ENCODE measurements at regions not wholly inside any gene's neighbourhood (a gene's known extent, or its start where the extent isn't known, plus 50 kb on each side); places are given as distances from the start of the nearest gene placed in this dataset.

GRCh38 chrX:69068301-69069085 is 96.8 kb downstream of the PJA1 start:
- no peaks in the 10 kb centered on the region for H3K27me3 ChIP-seq (ENCODE audit: insufficient read depth, low read length)
- H3K4me3 ChIP-seq (ENCODE audit: low read length in 2 of 2) = no peak overlapping the region
- Mint-ChIP-seq H3K27me3 (no peaks in the 10 kb centered on the region), H3K36me3 (no peaks in the 10 kb centered on the region), H3K27ac (no peak overlapping the region), H3K4me1 (no peaks in the 10 kb centered on the region), H3K4me3 (no peak overlapping the region), H3K9me3 (peaks cover 0 to 7% (median 0%) of the 10 kb centered on the region in 8 donors)
- DNase-seq = no peak
- intact Hi-C loops (cut with micrococcal nuclease) = no loop called here
- no peaks in the 10 kb centered on the region for H3K9me3 ChIP-seq (ENCODE audit: control insufficient read depth in 1 of 2, low read length in 2 of 2)
- POLR2A ChIA-PET (ENCODE audit: partially characterized antibody) = no interaction called here
- no peaks in the 10 kb centered on the region for H3K4me1 ChIP-seq (ENCODE audit: insufficient read depth, low read length)
- CTCF ChIA-PET (ENCODE audit: partially characterized antibody) = no interaction called here
- no peaks in the 10 kb centered on the region for H3K36me3 ChIP-seq (ENCODE audit: insufficient read depth, low read length)
- no peak overlapping the region for H3K27ac ChIP-seq (ENCODE audit: low read depth, low read length)

- no peak overlapping the region for H3K27ac Mint-ChIP-seq
- H3K36me3 Mint-ChIP-seq = no peaks in the 10 kb centered on the region
- no peaks in the 10 kb centered on the region for H3K27me3 Mint-ChIP-seq
- ChIA-PET POLR2A (ENCODE audit: partially characterized antibody) (no interaction called here), CTCF (ENCODE audit: partially characterized antibody) (no interaction called here)
- intact Hi-C loops (cut with micrococcal nuclease) = no loop called here
- peaks cover 0 to 7% (median 0%) of the 10 kb centered on the region in 8 donors for H3K9me3 Mint-ChIP-seq
- Histone ChIP-seq H3K36me3 (ENCODE audit: insufficient read depth, low read length) (no peaks in the 10 kb centered on the region), H3K27ac (ENCODE audit: low read depth, low read length) (no peak overlapping the region), H3K4me3 (ENCODE audit: low read length in 2 of 2) (no peak overlapping the region), H3K9me3 (ENCODE audit: control insufficient read depth in 1 of 2, low read length in 2 of 2) (no peaks in the 10 kb centered on the region), H3K4me1 (ENCODE audit: insufficient read depth, low read length) (no peaks in the 10 kb centered on the region), H3K27me3 (ENCODE audit: insufficient read depth, low read length) (no peaks in the 10 kb centered on the region)
- no peak for DNase-seq
- no peaks in the 10 kb centered on the region for H3K4me1 Mint-ChIP-seq
- H3K4me3 Mint-ChIP-seq = no peak overlapping the region
These were observed 97.4 kb downstream of the PJA1 start for GRCh38 chrX:69067841-69068240.

- Histone ChIP-seq H3K4me1 (ENCODE audit: insufficient read depth, low read length) (no peaks in the 10 kb centered on the region), H3K9me3 (ENCODE audit: control insufficient read depth in 1 of 2, low read length in 2 of 2) (no peaks in the 10 kb centered on the region), H3K36me3 (ENCODE audit: insufficient read depth, low read length) (no peaks in the 10 kb centered on the region), H3K27ac (ENCODE audit: low read depth, low read length) (no peak overlapping the region), H3K4me3 (ENCODE audit: low read length in 2 of 2) (no peak overlapping the region), H3K27me3 (ENCODE audit: insufficient read depth, low read length) (no peaks in the 10 kb centered on the region)
- Mint-ChIP-seq H3K4me1 (no peaks in the 10 kb centered on the region), H3K4me3 (no peak overlapping the region), H3K27ac (no peak overlapping the region), H3K27me3 (no peaks in the 10 kb centered on the region), H3K9me3 (peaks cover 0 to 7% (median 0%) of the 10 kb centered on the region in 8 donors), H3K36me3 (no peaks in the 10 kb centered on the region)
- intact Hi-C loops (cut with micrococcal nuclease) = no loop called here
- ChIA-PET CTCF (ENCODE audit: partially characterized antibody) (no interaction called here), POLR2A (ENCODE audit: partially characterized antibody) (no interaction called here)
- no peak for DNase-seq
These were observed 98.2 kb downstream of the PJA1 start for GRCh38 chrX:69066966-69067525.

- Mint-ChIP-seq H3K36me3 (no peaks in the 10 kb centered on the region), H3K4me3 (no peak overlapping the region), H3K27ac (peak overlapping the region in 1 of 7 donors; percentile 15), H3K9me3 (peaks cover 0 to 7% (median 0%) of the 10 kb centered on the region in 8 donors), H3K27me3 (no peaks in the 10 kb centered on the region), H3K4me1 (no peaks in the 10 kb centered on the region)
- Histone ChIP-seq H3K9me3 (ENCODE audit: control insufficient read depth in 1 of 2, low read length in 2 of 2) (no peaks in the 10 kb centered on the region), H3K4me3 (ENCODE audit: low read length in 2 of 2) (no peak overlapping the region), H3K36me3 (ENCODE audit: insufficient read depth, low read length) (no peaks in the 10 kb centered on the region), H3K4me1 (ENCODE audit: insufficient read depth, low read length) (no peaks in the 10 kb centered on the region), H3K27ac (ENCODE audit: low read depth, low read length) (no peak overlapping the region), H3K27me3 (ENCODE audit: insufficient read depth, low read length) (no peaks in the 10 kb centered on the region)
- CTCF ChIA-PET (ENCODE audit: partially characterized antibody) = no interaction called here
- no peak for DNase-seq
- intact Hi-C loops (cut with micrococcal nuclease) = no loop called here
- POLR2A ChIA-PET (ENCODE audit: partially characterized antibody) = no interaction called here
These were observed 99.1 kb downstream of the PJA1 start for GRCh38 chrX:69066021-69066757.

- peaks cover 0 to 7% (median 0%) of the 10 kb centered on the region in 8 donors for H3K9me3 Mint-ChIP-seq
- no peak overlapping the region for H3K27ac Mint-ChIP-seq
- H3K27me3 Mint-ChIP-seq = no peaks in the 10 kb centered on the region
- H3K4me1 Mint-ChIP-seq = no peaks in the 10 kb centered on the region
- POLR2A ChIA-PET (ENCODE audit: partially characterized antibody) = no interaction called here
- no peak overlapping the region for H3K4me3 Mint-ChIP-seq
- H3K36me3 Mint-ChIP-seq = no peaks in the 10 kb centered on the region
- no peak overlapping the region for H3K27ac ChIP-seq (ENCODE audit: low read depth, low read length)
- no peaks in the 10 kb centered on the region for H3K27me3 ChIP-seq (ENCODE audit: insufficient read depth, low read length)
- H3K9me3 ChIP-seq (ENCODE audit: control insufficient read depth in 1 of 2, low read length in 2 of 2) = no peaks in the 10 kb centered on the region
- no peak overlapping the region for H3K4me3 ChIP-seq (ENCODE audit: low read length in 2 of 2)
- no peak for DNase-seq
- no peaks in the 10 kb centered on the region for H3K4me1 ChIP-seq (ENCODE audit: insufficient read depth, low read length)
- CTCF ChIA-PET (ENCODE audit: partially characterized antibody) = no interaction called here
- no peaks in the 10 kb centered on the region for H3K36me3 ChIP-seq (ENCODE audit: insufficient read depth, low read length)
- intact Hi-C loops (cut with micrococcal nuclease) = no loop called here
These were observed 99.8 kb downstream of the PJA1 start for GRCh38 chrX:69065451-69065850.

GRCh38 chrX:69063486-69063885 is 101.8 kb downstream of the PJA1 start:
- Histone ChIP-seq H3K36me3 (ENCODE audit: insufficient read depth, low read length) (no peaks in the 10 kb centered on the region), H3K9me3 (ENCODE audit: control insufficient read depth in 1 of 2, low read length in 2 of 2) (no peaks in the 10 kb centered on the region)
- no peaks in the 10 kb centered on the region for H3K4me1 Mint-ChIP-seq

GRCh38 chrX:69062493-69062892 is 102.8 kb downstream of the PJA1 start:
- Histone ChIP-seq H3K27ac (ENCODE audit: low read depth, low read length) (no peak overlapping the region), H3K4me1 (ENCODE audit: insufficient read depth, low read length) (no peaks in the 10 kb centered on the region), H3K27me3 (ENCODE audit: insufficient read depth, low read length) (no peaks in the 10 kb centered on the region), H3K36me3 (ENCODE audit: insufficient read depth, low read length) (no peaks in the 10 kb centered on the region), H3K4me3 (ENCODE audit: low read length in 2 of 2) (no peak overlapping the region), H3K9me3 (ENCODE audit: control insufficient read depth in 1 of 2, low read length in 2 of 2) (no peaks in the 10 kb centered on the region)
- H3K36me3 Mint-ChIP-seq = no peaks in the 10 kb centered on the region
- no peak for DNase-seq
- H3K4me1 Mint-ChIP-seq = no peaks in the 10 kb centered on the region
- no peak overlapping the region for H3K27ac Mint-ChIP-seq
- CTCF ChIA-PET (ENCODE audit: partially characterized antibody) = no interaction called here
- peaks cover 0 to 7% (median 0%) of the 10 kb centered on the region in 8 donors for H3K9me3 Mint-ChIP-seq
- intact Hi-C loops (cut with micrococcal nuclease) = no loop called here
- H3K4me3 Mint-ChIP-seq = no peak overlapping the region
- POLR2A ChIA-PET (ENCODE audit: partially characterized antibody) = no interaction called here
- H3K27me3 Mint-ChIP-seq = no peaks in the 10 kb centered on the region

More at GRCh38 chrX:69063486-69063885, 101.8 kb downstream of the PJA1 start:
- H3K4me1 ChIP-seq (ENCODE audit: insufficient read depth, low read length) = no peaks in the 10 kb centered on the region
- no peak overlapping the region for H3K27ac ChIP-seq (ENCODE audit: low read depth, low read length)
- no peaks in the 10 kb centered on the region for H3K36me3 Mint-ChIP-seq
- ChIA-PET CTCF (ENCODE audit: partially characterized antibody) (no interaction called here), POLR2A (ENCODE audit: partially characterized antibody) (no interaction called here)
- H3K27ac Mint-ChIP-seq = no peak overlapping the region
- DNase-seq = no peak
- no peaks in the 10 kb centered on the region for H3K27me3 ChIP-seq (ENCODE audit: insufficient read depth, low read length)
- no peaks in the 10 kb centered on the region for H3K27me3 Mint-ChIP-seq
- H3K4me3 Mint-ChIP-seq = no peak overlapping the region
- no peak overlapping the region for H3K4me3 ChIP-seq (ENCODE audit: low read length in 2 of 2)
- H3K9me3 Mint-ChIP-seq = peaks cover 0 to 7% (median 0%) of the 10 kb centered on the region in 8 donors
- intact Hi-C loops (cut with micrococcal nuclease) = no loop called here

Measured in CD4-positive, alpha-beta memory T cell (primary cell).